Sigmoid colon (tissue), 6 donors: ENCODE measurements at regions not wholly inside any gene's neighbourhood (a gene's known extent, or its start where the extent isn't known, plus 50 kb on each side); places are given as distances from the start of the nearest gene placed in this dataset.

Experiments
- DNase-seq: peaks from one replicate; pipeline ENCODE4 v3.0.0-alpha.2; 2019
- H3K27ac ChIP-seq, 4 donors: fragments of 200-600 bp; sonication (generic); one replicate each; pipeline ENCODE4 v1.5.1; 2016 to 2019; ENCODE audit warnings: mild to moderate bottlenecking in 1 of 4
- H3K27me3 ChIP-seq, 3 donors: fragments of 200-600 bp; sonication (generic); one replicate each; pipeline ENCODE4 v1.5.1; 2019; ENCODE audit warnings: mild to moderate bottlenecking in 1 of 3
- H3K36me3 ChIP-seq, 4 donors: fragments of 200-600 bp; sonication (generic); one replicate each; pipeline ENCODE4 v1.5.1; 2016 to 2019
- H3K4me1 ChIP-seq, 4 donors: fragments of 200-600 bp; sonication (generic); one replicate each; pipeline ENCODE4 v1.5.1; 2017 to 2019
- H3K4me3 ChIP-seq, 4 donors: fragments of 200-600 bp; sonication (generic); one replicate each; pipeline ENCODE4 v1.5.1; 2017 to 2019; ENCODE audit warnings: mild to moderate bottlenecking in 2 of 4, moderate library complexity in 1 of 4
- H3K9me3 ChIP-seq, 4 donors: fragments of 200-600 bp in 3 of 4; sonication (generic) in 3 of 4; one replicate each; pipeline versions ENCODE4 v1.5.1 to v1.6.1; 2013 to 2019
- EP300 ChIP-seq, 4 donors: sonication (generic); formaldehyde crosslinking; IDR thresholded peaks; one replicate each; pipeline ENCODE4 v1.6.1; 2017; ENCODE audit warnings: antibody characterized with exemption in 4 of 4
- POLR2A ChIP-seq, 2 donors: fragments of 450-650 bp; IDR thresholded peaks; one replicate each; pipeline ENCODE4 v1.6.1; 2016; ENCODE audit warnings: antibody characterized with exemption in 2 of 2, mild to moderate bottlenecking in 2 of 2, moderate library complexity in 2 of 2
- POLR2AphosphoS5 ChIP-seq, 4 donors: sonication (generic); formaldehyde crosslinking; IDR thresholded peaks; one replicate each; pipeline ENCODE4 v1.6.1; 2017; ENCODE audit warnings: antibody characterized with exemption in 4 of 4
- whole genome bisulfite sequencing, 2 donors: extraction: QIAGEN DNeasy Blood & Tissue Kit; methylation state at CpG; one replicate each; pipeline ENCODE4 v1.1.7; 2013; 5-methylcytosine and 5-hydroxymethylcytosine counted together
- intact Hi-C: fragments of 100-400 bp; cut with DNase I; formaldehyde crosslinking; loops from one replicate; pipeline ENCODE4 v1.15.1; 2023
- TF ChIP-seq, protein P1 (sequence below), 4 experiments: fragments of 450-650 bp in 3 of 4; fragments of 200-600 bp in 1 of 4; IDR thresholded peaks; one replicate each; pipeline ENCODE4 v1.5.1; 2016 to 2019; ENCODE audit warnings: antibody characterized with exemption in 4 of 4, mild to moderate bottlenecking in 3 of 4, moderate library complexity in 2 of 4
- donor health status: healthy with polysubstance abuse.
- donor health status: healthy.

GRCh38 chr6:92460133-92460532, 959.2 kb downstream of the EPHA7 start:
- H3K36me3 ChIP-seq, result no peaks in the 10 kb centered on the region
- H3K27ac ChIP-seq, result no peak overlapping the region
- no peak overlapping the region for H3K4me3 ChIP-seq
- TF ChIP-seq POLR2A (IDR thresholded peaks at IDR 0.05), result no peak
- TF ChIP-seq, protein P1, sequence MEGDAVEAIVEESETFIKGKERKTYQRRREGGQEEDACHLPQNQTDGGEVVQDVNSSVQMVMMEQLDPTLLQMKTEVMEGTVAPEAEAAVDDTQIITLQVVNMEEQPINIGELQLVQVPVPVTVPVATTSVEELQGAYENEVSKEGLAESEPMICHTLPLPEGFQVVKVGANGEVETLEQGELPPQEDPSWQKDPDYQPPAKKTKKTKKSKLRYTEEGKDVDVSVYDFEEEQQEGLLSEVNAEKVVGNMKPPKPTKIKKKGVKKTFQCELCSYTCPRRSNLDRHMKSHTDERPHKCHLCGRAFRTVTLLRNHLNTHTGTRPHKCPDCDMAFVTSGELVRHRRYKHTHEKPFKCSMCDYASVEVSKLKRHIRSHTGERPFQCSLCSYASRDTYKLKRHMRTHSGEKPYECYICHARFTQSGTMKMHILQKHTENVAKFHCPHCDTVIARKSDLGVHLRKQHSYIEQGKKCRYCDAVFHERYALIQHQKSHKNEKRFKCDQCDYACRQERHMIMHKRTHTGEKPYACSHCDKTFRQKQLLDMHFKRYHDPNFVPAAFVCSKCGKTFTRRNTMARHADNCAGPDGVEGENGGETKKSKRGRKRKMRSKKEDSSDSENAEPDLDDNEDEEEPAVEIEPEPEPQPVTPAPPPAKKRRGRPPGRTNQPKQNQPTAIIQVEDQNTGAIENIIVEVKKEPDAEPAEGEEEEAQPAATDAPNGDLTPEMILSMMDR (IDR thresholded peaks at IDR 0.05), result no peak
- no peak for TF ChIP-seq POLR2AphosphoS5 (IDR thresholded peaks at IDR 0.05)
- TF ChIP-seq EP300 (IDR thresholded peaks at IDR 0.05), result no peak
- 77 to 90% methylated on average over 2 of the region's 2 CpGs for WGBS, 2 donors
- no peaks in the 10 kb centered on the region for H3K4me1 ChIP-seq
- H3K27me3 ChIP-seq, result no peaks in the 10 kb centered on the region
- intact Hi-C loops, result no loop called here
- peaks cover 0 to under 1% (median 0%) of the 10 kb centered on the region in 4 donors for H3K9me3 ChIP-seq
- no peak for DNase-seq

GRCh38 chr6:92459606-92460005, 959.8 kb downstream of the EPHA7 start:
- DNase-seq, result no peak
- WGBS, 2 donors, result 1 to 31% methylated on average over 1 of the region's 1 CpG
- H3K4me1 ChIP-seq, result no peaks in the 10 kb centered on the region
- H3K9me3 ChIP-seq, result no peaks in the 10 kb centered on the region
- no peaks in the 10 kb centered on the region for H3K27me3 ChIP-seq
- TF ChIP-seq, protein P1 (IDR thresholded peaks at IDR 0.05), result no peak
- no peak for TF ChIP-seq EP300 (IDR thresholded peaks at IDR 0.05)
- no peak for TF ChIP-seq POLR2A (IDR thresholded peaks at IDR 0.05)
- TF ChIP-seq POLR2AphosphoS5 (IDR thresholded peaks at IDR 0.05), result no peak
- intact Hi-C loops, result no loop called here
- no peak overlapping the region for H3K4me3 ChIP-seq
- H3K36me3 ChIP-seq, result no peaks in the 10 kb centered on the region
- no peak overlapping the region for H3K27ac ChIP-seq

GRCh38 chr6:92446052-92446451, 973.3 kb downstream of the EPHA7 start:
- H3K9me3 ChIP-seq, result no peaks in the 10 kb centered on the region
- intact Hi-C loops, result no loop called here
- 80 to 90% methylated on average over 3 of the region's 3 CpGs for WGBS, 2 donors
- TF ChIP-seq EP300 (IDR thresholded peaks at IDR 0.05) (no peak), POLR2AphosphoS5 (IDR thresholded peaks at IDR 0.05) (no peak)
- H3K36me3 ChIP-seq, result no peaks in the 10 kb centered on the region
- H3K4me1 ChIP-seq, result no peaks in the 10 kb centered on the region
- H3K4me3 ChIP-seq, result no peak overlapping the region
- H3K27me3 ChIP-seq, result no peaks in the 10 kb centered on the region
- no peak overlapping the region for H3K27ac ChIP-seq
- no peak for DNase-seq

- H3K36me3 ChIP-seq, result no peaks in the 10 kb centered on the region
- intact Hi-C loops, result no loop called here
- no peaks in the 10 kb centered on the region for H3K4me1 ChIP-seq
- no peak for TF ChIP-seq EP300 (IDR thresholded peaks at IDR 0.05)
- TF ChIP-seq POLR2AphosphoS5 (IDR thresholded peaks at IDR 0.05), result no peak
- no peak for TF ChIP-seq POLR2A (IDR thresholded peaks at IDR 0.05)
- TF ChIP-seq, protein P1 (IDR thresholded peaks at IDR 0.05), result no peak
- no peaks in the 10 kb centered on the region for H3K9me3 ChIP-seq
- no peak for DNase-seq
- no peak overlapping the region for H3K27ac ChIP-seq
- no peaks in the 10 kb centered on the region for H3K27me3 ChIP-seq
- no peak overlapping the region for H3K4me3 ChIP-seq
- WGBS, 2 donors, result 56 to 72% methylated on average over 1 of the region's 1 CpG
Measured at GRCh38 chr6:92433911-92434310, 985.4 kb downstream of the EPHA7 start.

- intact Hi-C loops, result no loop called here
- no peak for DNase-seq
- H3K9me3 ChIP-seq, result no peaks in the 10 kb centered on the region
- no peaks in the 10 kb centered on the region for H3K4me1 ChIP-seq
- TF ChIP-seq POLR2AphosphoS5 (IDR thresholded peaks at IDR 0.05), result no peak
- TF ChIP-seq EP300 (IDR thresholded peaks at IDR 0.05), result no peak
- TF ChIP-seq, protein P1 (IDR thresholded peaks at IDR 0.05), result no peak
- TF ChIP-seq POLR2A (IDR thresholded peaks at IDR 0.05), result no peak
- no peaks in the 10 kb centered on the region for H3K27me3 ChIP-seq
- no peak overlapping the region for H3K4me3 ChIP-seq
- H3K36me3 ChIP-seq, result no peaks in the 10 kb centered on the region
- H3K27ac ChIP-seq, result no peak overlapping the region
Measured at GRCh38 chr6:92431502-92431901, 987.9 kb downstream of the EPHA7 start.
